ENCODE measurements at regions not wholly inside any gene's neighbourhood (a gene's known extent, or its start where the extent isn't known, plus 50 kb on each side); places are given as distances from the start of the nearest gene placed in this dataset.
A peak's percentile ranks its signal among the peaks of the same experiment; 100 is the strongest.

DNA sequence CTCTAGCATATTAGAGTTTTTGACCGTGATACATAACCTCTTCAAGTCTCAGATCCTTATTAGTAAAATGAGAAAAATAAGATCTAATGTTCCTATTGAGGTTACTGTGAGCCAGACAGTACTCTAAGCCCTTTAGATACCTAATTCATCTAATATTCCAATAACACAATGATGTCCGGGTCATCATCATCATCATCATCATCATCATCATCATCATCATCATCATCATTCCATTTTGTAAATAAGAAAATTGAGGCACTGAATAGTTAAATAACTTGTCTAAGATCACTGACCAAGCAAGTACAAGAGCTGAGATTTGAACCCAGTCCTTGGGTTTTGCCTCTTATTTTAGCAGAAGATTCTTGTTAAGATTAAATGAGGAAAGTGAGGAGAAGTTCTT is 643.0 kb downstream of the HDGFL1 start:
- H4K20me1 ChIP-seq (ENCODE audit: insufficient read depth, low read length), result no peaks in the 10 kb centered on the region
- H2AFZ ChIP-seq (replicated peaks; ENCODE audit: low read length, poor library complexity), result no peak overlapping the region
- H3K36me3 ChIP-seq (ENCODE audit: control insufficient read depth, insufficient read depth, low read length), result no peaks in the 10 kb centered on the region
- H2AK5ac ChIP-seq (ENCODE audit: low read depth, low read length), result no peak overlapping the region
- H3K14ac ChIP-seq (replicated peaks; ENCODE audit: low read depth, low read length), result no peak overlapping the region
- H2BK15ac ChIP-seq (ENCODE audit: low read depth, low read length), result no peak overlapping the region
- no peaks in the 10 kb centered on the region for H3K79me1 ChIP-seq (ENCODE audit: low read depth in 1 of 2, low read length in 2 of 2)
- WGBS, 2 experiments (ENCODE audit: extremely low coverage in 2 of 2, insufficient read length in 1 of 2), result no CpG with 5 or more reads among the region's 2 CpGs
- H3K9me1 ChIP-seq (ENCODE audit: insufficient read depth, low read length), result no peaks in the 10 kb centered on the region; the same call in 1 of the 2 replicates
- H2BK5ac ChIP-seq (ENCODE audit: low read depth, low read length, poor library complexity, severe bottlenecking), result no peak overlapping the region
- DNase-seq (no peak), ATAC-seq (ENCODE audit: low read depth) (no peak)
- no peak overlapping the region for H2AK9ac ChIP-seq (replicated peaks; ENCODE audit: low read depth, low read length, poor library complexity)
- no TSS peak for BruUV-seq (replicated peaks)
- H3K4ac ChIP-seq (ENCODE audit: low read depth, low read length), result no peak overlapping the region
- H3K56ac ChIP-seq (ENCODE audit: extremely low read depth, insufficient read depth, low read length), result no peak overlapping the region
- H3K4me3 ChIP-seq (ENCODE audit: insufficient read depth, low read depth, low read length), result no peak overlapping the region
- H3K9me3 ChIP-seq (ENCODE audit: control insufficient read depth, insufficient read depth, low read length), result peaks cover 3% of the 10 kb centered on the region
- no peak overlapping the region for H3K4me2 ChIP-seq (ENCODE audit: low read depth, low read length)
- H3K23ac ChIP-seq (ENCODE audit: low read depth, low read length), result no peak overlapping the region
- peaks cover 6% of the 10 kb centered on the region for H3K4me1 ChIP-seq (ENCODE audit: control insufficient read depth, insufficient read depth, low read length)
- in situ Hi-C loops (cut with MboI; ENCODE audit: low sequenced_read_pairs), result no loop called here
- intact Hi-C loops (cut with micrococcal nuclease), result no loop called here
- H3K9ac ChIP-seq (ENCODE audit: low read depth, low read length), result no peak overlapping the region
- H4K5ac ChIP-seq (ENCODE audit: low read depth, low read length), result peak overlapping the region; percentile 79; the same call in 1 of the 2 replicates
- no peak overlapping the region for H4K91ac ChIP-seq (ENCODE audit: insufficient read depth, low read depth, low read length)
- no peak overlapping the region for H2BK120ac ChIP-seq (ENCODE audit: low read depth, low read length)
- no peaks in the 10 kb centered on the region for H3K27me3 ChIP-seq (ENCODE audit: control insufficient read depth, insufficient read depth, low read length)
- no peak overlapping the region for H3K27ac ChIP-seq (ENCODE audit: insufficient read depth, low read length)
- TF ChIP-seq, protein P1, sequence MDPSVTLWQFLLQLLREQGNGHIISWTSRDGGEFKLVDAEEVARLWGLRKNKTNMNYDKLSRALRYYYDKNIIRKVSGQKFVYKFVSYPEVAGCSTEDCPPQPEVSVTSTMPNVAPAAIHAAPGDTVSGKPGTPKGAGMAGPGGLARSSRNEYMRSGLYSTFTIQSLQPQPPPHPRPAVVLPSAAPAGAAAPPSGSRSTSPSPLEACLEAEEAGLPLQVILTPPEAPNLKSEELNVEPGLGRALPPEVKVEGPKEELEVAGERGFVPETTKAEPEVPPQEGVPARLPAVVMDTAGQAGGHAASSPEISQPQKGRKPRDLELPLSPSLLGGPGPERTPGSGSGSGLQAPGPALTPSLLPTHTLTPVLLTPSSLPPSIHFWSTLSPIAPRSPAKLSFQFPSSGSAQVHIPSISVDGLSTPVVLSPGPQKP (IDR thresholded peaks at IDR 0.05; ENCODE audit: borderline replicate concordance, low read depth, low read length), result no peak
- no peak overlapping the region for H2BK20ac ChIP-seq (ENCODE audit: low read depth, low read length)
- dilution Hi-C loops (cut with HindIII; ENCODE audit: low sequenced_read_pairs, unreplicated experiment), result no loop called here
- ChIA-PET POLR2A (ENCODE audit: unreplicated experiment) (no interaction called here), CTCF (no interaction called here)
- no peak overlapping the region for H3K18ac ChIP-seq (ENCODE audit: low read depth, low read length)
- no peak overlapping the region for H4K8ac ChIP-seq (ENCODE audit: low read depth in 2 of 2, low read length in 2 of 2)
